Karpas-422 (cell line): ENCODE measurements at regions not wholly inside any gene's neighbourhood (a gene's known extent, or its start where the extent isn't known, plus 50 kb on each side); places are given as distances from the start of the nearest gene placed in this dataset.

Experiments
- DNase-seq: peaks from one replicate; pipeline ENCODE4 v3.0.0-alpha.2; 2015
- H2AFZ ChIP-seq: fragments of 200-600 bp; sonication (generic); 2 replicates; pipeline ENCODE4 v1.6.1; 2014; ENCODE audit warnings: antibody characterized with exemption, low read length, mixed read lengths
- H3K27ac ChIP-seq: fragments of 200-600 bp; sonication (generic); 2 replicates; pipeline ENCODE4 v1.5.1; 2014; ENCODE audit warnings: mild to moderate bottlenecking, low read length, moderate library complexity
- H3K27me3 ChIP-seq: fragments of 200-600 bp; sonication (generic); 2 replicates; pipeline ENCODE4 v1.6.1; 2014; ENCODE audit warnings: low read length, mixed read lengths
- H3K36me3 ChIP-seq: fragments of 200-600 bp; sonication (generic); 2 replicates; pipeline ENCODE4 v1.6.1; 2014; ENCODE audit warnings: low read length, mixed read lengths; ENCODE audit not compliant: insufficient read depth
- H3K4me1 ChIP-seq: fragments of 200-600 bp; sonication (generic); 2 replicates; pipeline ENCODE4 v1.6.1; 2014; ENCODE audit warnings: mild to moderate bottlenecking, low read length, mixed read lengths
- H3K4me2 ChIP-seq: fragments of 200-600 bp; sonication (generic); 2 replicates; pipeline ENCODE4 v1.6.1; 2014; ENCODE audit warnings: low read length, low read depth, mild to moderate bottlenecking; ENCODE audit not compliant: poor library complexity, severe bottlenecking
- H3K4me3 ChIP-seq: fragments of 200-600 bp; sonication (generic); 2 replicates; pipeline ENCODE4 v1.5.1; 2014; ENCODE audit warnings: mild to moderate bottlenecking, antibody characterized with exemption, low read length, mixed read lengths
- H3K79me2 ChIP-seq: fragments of 200-600 bp; sonication (generic); 2 replicates; pipeline ENCODE4 v1.6.1; 2014; ENCODE audit warnings: mild to moderate bottlenecking, low read length, mixed read lengths
- H3K9ac ChIP-seq: fragments of 200-600 bp; sonication (generic); 2 replicates; pipeline ENCODE4 v1.6.0; 2014; ENCODE audit warnings: low read length
- H3K9me2 ChIP-seq: fragments of 200-600 bp; sonication (generic), shearing (Covaris generic); replicated peaks from 2 replicates; pipeline ENCODE4 v1.6.0; 2014; ENCODE audit warnings: mild to moderate bottlenecking, low read length, moderate library complexity; ENCODE audit not compliant: insufficient read depth
- H3K9me3 ChIP-seq: fragments of 300-700, 200-600 bp; sonication (generic); 2 replicates; pipeline ENCODE4 v1.6.1; 2014; ENCODE audit warnings: low read length, mixed read lengths
- H4K20me1 ChIP-seq: fragments of 200-600 bp; sonication (generic); 2 replicates; pipeline ENCODE4 v1.6.1; 2014; ENCODE audit warnings: mild to moderate bottlenecking, antibody characterized with exemption, low read length, low read depth; ENCODE audit not compliant: insufficient read depth

- Histone ChIP-seq H3K4me2 (no peak overlapping the region), H4K20me1 (no peaks in the 10 kb centered on the region), H3K79me2 (no peaks in the 10 kb centered on the region), H3K4me1 (no peaks in the 10 kb centered on the region), H3K9me2 (0 out of 2 replicates have a peak, but pooled peaks cover 3% of the 10 kb centered on the region), H3K27me3 (no peaks in the 10 kb centered on the region), H3K36me3 (no peaks in the 10 kb centered on the region), H3K27ac (no peak overlapping the region), H3K4me3 (no peak overlapping the region), H3K9me3 (no peaks in the 10 kb centered on the region), H2AFZ (no peak overlapping the region), H3K9ac (no peak overlapping the region)
- no peak for DNase-seq
Measured at GRCh38 chr3:135337192-135337591, 542.1 kb downstream of the EPHB1 start.

- no peak overlapping the region for H3K9ac ChIP-seq
- no peak overlapping the region for H3K27ac ChIP-seq
- no peaks in the 10 kb centered on the region for H3K9me3 ChIP-seq
- no peaks in the 10 kb centered on the region for H3K4me1 ChIP-seq
- H2AFZ ChIP-seq: no peak overlapping the region
- H3K36me3 ChIP-seq: no peaks in the 10 kb centered on the region
- DNase-seq: no peak
- H3K79me2 ChIP-seq: no peaks in the 10 kb centered on the region
- H4K20me1 ChIP-seq: no peaks in the 10 kb centered on the region
- H3K4me3 ChIP-seq: no peak overlapping the region
- no peaks in the 10 kb centered on the region for H3K27me3 ChIP-seq
- no peaks in the 10 kb centered on the region for H3K9me2 ChIP-seq
- H3K4me2 ChIP-seq: no peak overlapping the region
Measured at GRCh38 chr3:135348690-135349089, 553.6 kb downstream of the EPHB1 start.

GRCh38 chr3:135349254-135349948 is 554.3 kb downstream of the EPHB1 start:
- H3K9me3 ChIP-seq: no peaks in the 10 kb centered on the region
- no peaks in the 10 kb centered on the region for H3K9me2 ChIP-seq
- H3K79me2 ChIP-seq: no peaks in the 10 kb centered on the region
- 0 out of 2 replicates have a peak, but pooled peaks cover under 1% of the 10 kb centered on the region for H3K27me3 ChIP-seq
- no peaks in the 10 kb centered on the region for H3K36me3 ChIP-seq
- H3K4me2 ChIP-seq: no peak overlapping the region
- DNase-seq: no peak
- H2AFZ ChIP-seq: no peak overlapping the region
- H3K9ac ChIP-seq: no peak overlapping the region
- H3K27ac ChIP-seq: no peak overlapping the region
- no peaks in the 10 kb centered on the region for H4K20me1 ChIP-seq
- H3K4me1 ChIP-seq: no peaks in the 10 kb centered on the region
- no peak overlapping the region for H3K4me3 ChIP-seq

DNA sequence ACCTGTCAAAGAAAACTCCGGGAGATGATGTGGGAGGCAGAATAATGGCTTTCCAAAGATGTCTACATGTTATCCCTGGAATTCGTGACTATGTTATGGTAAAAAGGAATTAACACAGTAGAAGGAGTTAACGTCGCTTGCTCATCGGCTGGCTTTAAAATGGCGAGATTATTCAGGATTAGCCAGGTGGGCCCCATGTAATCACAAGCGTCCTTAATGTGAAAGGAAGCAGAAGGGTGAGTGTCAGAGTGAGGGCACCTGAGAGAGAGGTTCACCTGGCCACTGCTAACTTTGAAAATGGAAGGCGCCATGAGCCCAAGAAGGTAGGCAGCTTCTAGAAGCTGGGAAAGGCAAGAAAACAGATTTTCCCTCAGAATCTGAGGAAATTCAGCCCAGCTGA is 557.2 kb downstream of the EPHB1 start:
- DNase-seq: no peak
- Histone ChIP-seq H3K9ac (no peak overlapping the region), H3K4me3 (no peak overlapping the region), H3K27ac (no peak overlapping the region), H3K27me3 (0 out of 2 replicates have a peak, but pooled peaks cover 5% of the 10 kb centered on the region), H3K36me3 (no peaks in the 10 kb centered on the region), H4K20me1 (no peaks in the 10 kb centered on the region), H2AFZ (no peak overlapping the region), H3K79me2 (no peaks in the 10 kb centered on the region), H3K9me3 (peaks cover 3% of the 10 kb centered on the region; the same call in 1 of the 2 replicates), H3K4me1 (no peaks in the 10 kb centered on the region), H3K4me2 (no peak overlapping the region), H3K9me2 (no peaks in the 10 kb centered on the region)

DNA sequence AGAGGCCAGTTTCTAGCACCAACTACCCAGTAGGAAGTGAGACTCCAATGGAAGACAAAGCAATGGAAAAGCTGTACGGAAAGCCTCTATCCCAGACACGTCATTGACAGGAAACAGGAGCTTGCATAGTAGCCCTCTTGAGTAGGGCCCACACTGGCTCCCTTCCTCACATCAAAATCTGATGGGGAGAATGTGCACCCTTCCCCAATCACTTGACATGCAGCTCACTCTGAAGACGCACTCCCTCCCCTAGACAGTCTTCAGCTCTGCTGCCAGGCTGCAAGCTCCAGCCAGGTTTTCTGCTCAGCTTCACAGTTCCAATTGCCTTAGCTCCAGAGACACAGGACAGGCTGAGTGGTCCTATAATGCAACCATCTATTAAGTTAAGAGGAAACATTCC is 567.8 kb downstream of the EPHB1 start:
- Histone ChIP-seq H3K27me3 (no peaks in the 10 kb centered on the region; the same call in 1 of the 2 replicates), H3K27ac (no peak overlapping the region), H3K79me2 (no peaks in the 10 kb centered on the region), H4K20me1 (no peaks in the 10 kb centered on the region), H3K4me1 (no peaks in the 10 kb centered on the region), H3K4me2 (no peak overlapping the region), H3K9ac (no peak overlapping the region), H3K9me3 (no peaks in the 10 kb centered on the region), H3K4me3 (no peak overlapping the region), H3K9me2 (no peaks in the 10 kb centered on the region), H3K36me3 (no peaks in the 10 kb centered on the region), H2AFZ (no peak overlapping the region)
- no peak for DNase-seq

DNA sequence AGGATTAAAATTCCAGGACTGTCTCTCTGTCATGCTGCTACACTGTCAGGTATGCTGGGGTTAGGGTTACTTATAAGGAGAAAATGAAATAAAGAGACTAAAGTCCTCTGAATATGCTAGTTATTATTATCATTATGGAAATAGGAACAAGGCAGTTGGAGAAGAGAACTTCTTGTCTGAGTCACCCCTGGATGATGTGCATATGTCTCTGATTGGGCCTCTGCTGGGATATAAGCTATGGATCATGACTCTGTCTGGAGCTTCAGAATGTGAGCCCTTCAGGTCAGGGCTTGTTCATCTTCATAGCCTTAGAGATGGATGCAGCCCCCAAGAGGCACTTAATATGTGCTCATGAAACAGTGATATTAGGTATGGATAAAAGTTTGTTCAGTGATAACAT is 569.6 kb downstream of the EPHB1 start:
- H4K20me1 ChIP-seq: no peaks in the 10 kb centered on the region
- no peak overlapping the region for H3K9ac ChIP-seq
- DNase-seq: no peak
- no peaks in the 10 kb centered on the region; the same call in 1 of the 2 replicates for H3K27me3 ChIP-seq
- H3K9me3 ChIP-seq: no peaks in the 10 kb centered on the region
- no peak overlapping the region for H2AFZ ChIP-seq
- H3K27ac ChIP-seq: no peak overlapping the region
- H3K9me2 ChIP-seq: no peaks in the 10 kb centered on the region
- no peaks in the 10 kb centered on the region for H3K4me1 ChIP-seq
- H3K36me3 ChIP-seq: no peaks in the 10 kb centered on the region
- H3K4me3 ChIP-seq: no peak overlapping the region
- no peaks in the 10 kb centered on the region for H3K79me2 ChIP-seq
- no peak overlapping the region for H3K4me2 ChIP-seq

- Histone ChIP-seq H3K36me3 (no peaks in the 10 kb centered on the region), H3K4me1 (no peaks in the 10 kb centered on the region), H3K9ac (no peak overlapping the region), H3K4me2 (no peak overlapping the region), H3K4me3 (no peak overlapping the region), H3K9me2 (no peaks in the 10 kb centered on the region), H3K9me3 (no peaks in the 10 kb centered on the region), H3K79me2 (no peaks in the 10 kb centered on the region), H2AFZ (no peak overlapping the region), H3K27ac (no peak overlapping the region), H3K27me3 (no peaks in the 10 kb centered on the region; the same call in 1 of the 2 replicates), H4K20me1 (no peaks in the 10 kb centered on the region)
- DNase-seq: no peak
Measured at GRCh38 chr3:135366816-135367215, 571.8 kb downstream of the EPHB1 start.

DNA sequence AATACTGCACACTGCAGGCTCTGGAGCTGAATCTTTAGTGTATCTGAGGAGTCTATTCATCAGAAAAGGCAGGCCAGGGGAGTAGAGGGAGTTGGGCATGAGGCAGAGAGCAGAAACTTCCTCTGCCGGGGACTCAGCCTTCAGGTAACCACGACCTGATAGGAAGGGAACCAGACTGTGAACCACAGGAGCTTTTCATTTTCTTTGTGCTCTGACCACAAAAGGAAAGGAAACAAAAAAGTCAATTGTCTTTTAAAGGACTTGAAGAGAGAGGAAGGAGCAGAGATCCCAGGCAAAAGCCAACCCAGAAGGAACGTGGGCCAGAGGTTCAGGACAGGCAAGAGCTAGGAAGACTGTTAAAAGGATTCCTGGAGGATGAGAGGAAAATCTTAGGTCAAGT is 573.3 kb downstream of the EPHB1 start:
- Histone ChIP-seq H3K79me2 (no peaks in the 10 kb centered on the region), H3K9me3 (no peaks in the 10 kb centered on the region), H2AFZ (no peak overlapping the region), H3K4me1 (no peaks in the 10 kb centered on the region), H3K36me3 (no peaks in the 10 kb centered on the region), H3K4me3 (no peak overlapping the region), H3K27ac (no peak overlapping the region), H4K20me1 (no peaks in the 10 kb centered on the region), H3K27me3 (no peaks in the 10 kb centered on the region), H3K9me2 (no peaks in the 10 kb centered on the region), H3K9ac (no peak overlapping the region), H3K4me2 (no peak overlapping the region)
- no peak for DNase-seq
